Esophagus muscularis mucosa (tissue), 4 donors: ENCODE measurements at regions not wholly inside any gene's neighbourhood (a gene's known extent, or its start where the extent isn't known, plus 50 kb on each side); places are given as distances from the start of the nearest gene placed in this dataset.

Experiments
- DNase-seq: peaks from one replicate; pipeline ENCODE4 v3.0.0-alpha.2; 2017; ENCODE audit errors: extremely low spot score
- H3K27ac ChIP-seq, 4 donors: fragments of 200-600 bp; sonication (generic); replicated peaks in 1 of 4; 1 replicate in 3 of 4; 2 replicates in 1 of 4; pipeline ENCODE4 v1.5.1; 2016 to 2019; ENCODE audit warnings: mild to moderate bottlenecking in 1 of 4
- H3K27me3 ChIP-seq, 4 donors: fragments of 200-600 bp; sonication (generic); one replicate each; pipeline versions ENCODE4 v1.5.1 to v1.6.0; 2016 to 2019
- H3K36me3 ChIP-seq, 4 donors: fragments of 200-600 bp; sonication (generic); one replicate each; pipeline ENCODE4 v1.5.1; 2016 to 2019
- H3K4me1 ChIP-seq, 4 donors: fragments of 200-600 bp; sonication (generic); one replicate each; pipeline ENCODE4 v1.5.1; 2016 to 2019
- H3K4me3 ChIP-seq, 4 donors: fragments of 200-600 bp; sonication (generic); 1 replicate in 2 of 4; 2 replicates in 2 of 4; pipeline ENCODE4 v1.5.1; 2016 to 2019; ENCODE audit warnings: mild to moderate bottlenecking in 4 of 4, moderate library complexity in 1 of 4
- H3K9me3 ChIP-seq, 4 donors: fragments of 200-600 bp; sonication (generic); 1 replicate in 3 of 4; 2 replicates in 1 of 4; pipeline ENCODE4 v1.5.1; 2016 to 2019
- CTCF ChIP-seq, 3 experiments: fragments of 200-600 bp in 2 of 3; fragments of 450-650 bp in 1 of 3; sonication (generic) in 2 of 3; IDR thresholded peaks; one replicate each; pipeline ENCODE4 v1.5.1; 2017 to 2019; ENCODE audit warnings: antibody characterized with exemption in 3 of 3, mild to moderate bottlenecking in 2 of 3, moderate library complexity in 1 of 3
- EP300 ChIP-seq: sonication (generic); formaldehyde crosslinking; IDR thresholded peaks from one replicate; pipeline ENCODE4 v1.6.1; 2017; ENCODE audit warnings: antibody characterized with exemption
- POLR2A ChIP-seq: fragments of 450-650 bp; IDR thresholded peaks from one replicate; pipeline ENCODE4 v1.6.1; 2017; ENCODE audit warnings: antibody characterized with exemption, moderate library complexity, mild to moderate bottlenecking, low read depth
- POLR2AphosphoS5 ChIP-seq, 2 donors: sonication (generic); formaldehyde crosslinking; IDR thresholded peaks; one replicate each; pipeline ENCODE4 v1.6.1; 2017; ENCODE audit warnings: antibody characterized with exemption in 2 of 2
- WGBS: methylation state at CpG from one replicate; pipeline ENCODE4 v1.1.5; 2018; 5-methylcytosine and 5-hydroxymethylcytosine counted together
- intact Hi-C: fragments of 100-400 bp; cut with DNase I; formaldehyde crosslinking; loops from one replicate; pipeline ENCODE4 v1.15.1; 2023

- H3K9me3 ChIP-seq: peaks cover 0 to 9% (median 0%) of the 10 kb centered on the region in 4 donors
- TF ChIP-seq EP300: no peak
- TF ChIP-seq POLR2A: no peak
- TF ChIP-seq CTCF (IDR thresholded peaks at IDR 0.05): no peak
- TF ChIP-seq POLR2AphosphoS5 (IDR thresholded peaks at IDR 0.05): no peak
- H3K36me3 ChIP-seq: no peaks in the 10 kb centered on the region
- H3K27me3 ChIP-seq: no peaks in the 10 kb centered on the region
- no peak overlapping the region for H3K27ac ChIP-seq
- H3K4me3 ChIP-seq: no peak overlapping the region
- 65% methylated on average over 3 of the region's 3 CpGs for WGBS
- no peaks in the 10 kb centered on the region for H3K4me1 ChIP-seq
- intact Hi-C loops: no loop called here
- no peak for DNase-seq
Measured at GRCh38 chrX:128365492-128365891, 313.3 kb upstream of the ACTRT1 start.

- Histone ChIP-seq H3K36me3 (no peaks in the 10 kb centered on the region), H3K9me3 (peaks cover 0 to 5% (median 0%) of the 10 kb centered on the region in 4 donors), H3K4me3 (no peak overlapping the region), H3K4me1 (no peaks in the 10 kb centered on the region), H3K27ac (no peak overlapping the region), H3K27me3 (no peaks in the 10 kb centered on the region)
- TF ChIP-seq CTCF (IDR thresholded peaks at IDR 0.05) (no peak), POLR2AphosphoS5 (IDR thresholded peaks at IDR 0.05) (no peak), POLR2A (no peak)
- no peak for DNase-seq
- intact Hi-C loops: no loop called here
- 45% methylated on average over 1 of the region's 1 CpG for WGBS
Measured at GRCh38 chrX:128335671-128336070, 283.5 kb upstream of the ACTRT1 start.

GRCh38 chrX:128334821-128335220 is 282.6 kb upstream of the ACTRT1 start:
- no peaks in the 10 kb centered on the region for H3K4me1 ChIP-seq
- H3K27me3 ChIP-seq: no peaks in the 10 kb centered on the region
- no peak overlapping the region for H3K27ac ChIP-seq
- WGBS: 80% methylated on average over 3 of the region's 3 CpGs
- intact Hi-C loops: no loop called here
- H3K9me3 ChIP-seq: peaks cover 0 to 5% (median 0%) of the 10 kb centered on the region in 4 donors
- no peak overlapping the region for H3K4me3 ChIP-seq
- no peak for DNase-seq
- TF ChIP-seq POLR2AphosphoS5 (IDR thresholded peaks at IDR 0.05): no peak
- TF ChIP-seq CTCF (IDR thresholded peaks at IDR 0.05): no peak
- TF ChIP-seq POLR2A: no peak
- no peak for TF ChIP-seq EP300
- no peaks in the 10 kb centered on the region for H3K36me3 ChIP-seq

GRCh38 chrX:128310912-128311311 is 258.7 kb upstream of the ACTRT1 start:
- Histone ChIP-seq H3K4me1 (no peaks in the 10 kb centered on the region), H3K27ac (no peak overlapping the region), H3K36me3 (no peaks in the 10 kb centered on the region), H3K27me3 (no peaks in the 10 kb centered on the region), H3K9me3 (no peaks in the 10 kb centered on the region), H3K4me3 (no peak overlapping the region)
- DNase-seq: no peak
- intact Hi-C loops: no loop called here
- TF ChIP-seq CTCF (IDR thresholded peaks at IDR 0.05) (no peak), EP300 (no peak), POLR2A (no peak), POLR2AphosphoS5 (IDR thresholded peaks at IDR 0.05) (no peak)
- 33% methylated on average over 1 of the region's 3 CpGs for WGBS

DNA sequence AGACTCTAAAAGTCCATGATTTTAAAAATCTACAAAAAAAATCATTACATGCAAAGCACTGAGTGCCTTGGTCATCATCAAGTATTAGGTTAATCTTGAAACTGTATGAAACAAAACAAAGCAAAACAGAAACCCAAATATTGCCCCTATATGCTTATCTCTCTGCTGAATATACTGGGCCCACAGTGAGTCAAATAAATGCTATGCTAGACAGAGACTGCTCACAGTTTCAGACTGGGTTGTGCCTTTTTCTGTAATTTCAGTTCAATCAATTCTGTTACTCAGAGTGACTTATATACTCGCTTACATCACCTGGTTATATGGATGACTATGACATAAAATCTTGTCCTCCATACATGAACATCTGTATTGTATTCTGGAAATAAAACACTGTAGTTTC is 257.1 kb upstream of the ACTRT1 start:
- Histone ChIP-seq H3K27me3 (no peaks in the 10 kb centered on the region), H3K4me1 (no peaks in the 10 kb centered on the region), H3K27ac (no peak overlapping the region), H3K4me3 (no peak overlapping the region), H3K9me3 (no peaks in the 10 kb centered on the region), H3K36me3 (no peaks in the 10 kb centered on the region)
- no peak for DNase-seq
- TF ChIP-seq POLR2A (no peak), POLR2AphosphoS5 (IDR thresholded peaks at IDR 0.05) (no peak), EP300 (no peak), CTCF (IDR thresholded peaks at IDR 0.05) (no peak)
- intact Hi-C loops: no loop called here
- WGBS: 54% methylated on average over 1 of the region's 1 CpG
